ENCODE measurements at regions not wholly inside any gene's neighbourhood (a gene's known extent, or its start where the extent isn't known, plus 50 kb on each side); places are given as distances from the start of the nearest gene placed in this dataset.

GRCh38 chr3:20324664-20325478, 138.9 kb upstream of the SGO1 start:
- TF ChIP-seq, protein P1, sequence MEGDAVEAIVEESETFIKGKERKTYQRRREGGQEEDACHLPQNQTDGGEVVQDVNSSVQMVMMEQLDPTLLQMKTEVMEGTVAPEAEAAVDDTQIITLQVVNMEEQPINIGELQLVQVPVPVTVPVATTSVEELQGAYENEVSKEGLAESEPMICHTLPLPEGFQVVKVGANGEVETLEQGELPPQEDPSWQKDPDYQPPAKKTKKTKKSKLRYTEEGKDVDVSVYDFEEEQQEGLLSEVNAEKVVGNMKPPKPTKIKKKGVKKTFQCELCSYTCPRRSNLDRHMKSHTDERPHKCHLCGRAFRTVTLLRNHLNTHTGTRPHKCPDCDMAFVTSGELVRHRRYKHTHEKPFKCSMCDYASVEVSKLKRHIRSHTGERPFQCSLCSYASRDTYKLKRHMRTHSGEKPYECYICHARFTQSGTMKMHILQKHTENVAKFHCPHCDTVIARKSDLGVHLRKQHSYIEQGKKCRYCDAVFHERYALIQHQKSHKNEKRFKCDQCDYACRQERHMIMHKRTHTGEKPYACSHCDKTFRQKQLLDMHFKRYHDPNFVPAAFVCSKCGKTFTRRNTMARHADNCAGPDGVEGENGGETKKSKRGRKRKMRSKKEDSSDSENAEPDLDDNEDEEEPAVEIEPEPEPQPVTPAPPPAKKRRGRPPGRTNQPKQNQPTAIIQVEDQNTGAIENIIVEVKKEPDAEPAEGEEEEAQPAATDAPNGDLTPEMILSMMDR (conservative IDR thresholded peaks at IDR 0.05; ENCODE audit: low read length), result no peak
- DNase-seq (ENCODE audit: low read depth), result no peak
- H3K4me3 ChIP-seq (ENCODE audit: low read length), result no peak overlapping the region

DNA sequence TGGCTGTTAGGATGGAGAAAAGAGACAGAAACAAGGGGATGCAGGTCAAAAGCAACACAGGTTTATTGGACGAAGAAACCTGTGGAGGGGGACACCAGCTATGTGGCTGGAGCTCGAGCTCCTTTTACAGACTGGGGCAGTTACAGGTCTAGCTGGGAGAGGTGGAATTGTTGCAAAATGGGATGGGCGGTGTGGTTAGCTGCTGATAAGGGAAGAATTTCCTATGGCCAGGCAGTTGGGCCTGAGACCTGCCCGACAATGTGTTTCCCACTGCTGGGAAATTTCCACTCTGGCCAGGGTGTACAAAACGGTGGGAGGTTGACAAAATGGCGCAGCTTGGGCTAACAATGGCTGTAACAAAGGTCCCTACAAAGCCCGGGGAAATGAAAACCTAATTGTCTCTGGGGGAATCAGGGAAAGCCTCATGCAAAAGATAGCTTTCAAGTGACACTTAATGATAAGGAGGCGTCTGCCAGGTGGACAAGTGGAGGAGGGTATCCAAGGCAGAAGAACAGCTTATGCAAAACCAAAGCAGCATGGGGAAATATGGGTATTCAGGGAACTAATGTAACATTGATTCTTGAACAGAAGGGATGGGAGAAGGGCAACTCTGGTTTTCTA, 137.4 kb upstream of the SGO1 start:
- H3K4me3 ChIP-seq (ENCODE audit: low read length), result no peak overlapping the region
- TF ChIP-seq, protein P1 (conservative IDR thresholded peaks at IDR 0.05; ENCODE audit: low read length), result no peak
- no peak for DNase-seq (ENCODE audit: low read depth)

GRCh38 chr3:20322085-20322484, 136.1 kb upstream of the SGO1 start:
- TF ChIP-seq, protein P1 (conservative IDR thresholded peaks at IDR 0.05; ENCODE audit: low read length), result no peak
- no peak for DNase-seq (ENCODE audit: low read depth)
- H3K4me3 ChIP-seq (ENCODE audit: low read length), result no peak overlapping the region

- TF ChIP-seq, protein P1 (conservative IDR thresholded peaks at IDR 0.05; ENCODE audit: low read length), result no peak
- no peak for DNase-seq (ENCODE audit: low read depth)
- no peak overlapping the region for H3K4me3 ChIP-seq (ENCODE audit: low read length)
Observed at GRCh38 chr3:20321391-20322047, 135.5 kb upstream of the SGO1 start.

GRCh38 chr3:20320489-20320888, 134.5 kb upstream of the SGO1 start:
- H3K4me3 ChIP-seq (ENCODE audit: low read length), result no peak overlapping the region
- TF ChIP-seq, protein P1 (conservative IDR thresholded peaks at IDR 0.05; ENCODE audit: low read length), result no peak
- DNase-seq (ENCODE audit: low read depth), result no peak

DNA sequence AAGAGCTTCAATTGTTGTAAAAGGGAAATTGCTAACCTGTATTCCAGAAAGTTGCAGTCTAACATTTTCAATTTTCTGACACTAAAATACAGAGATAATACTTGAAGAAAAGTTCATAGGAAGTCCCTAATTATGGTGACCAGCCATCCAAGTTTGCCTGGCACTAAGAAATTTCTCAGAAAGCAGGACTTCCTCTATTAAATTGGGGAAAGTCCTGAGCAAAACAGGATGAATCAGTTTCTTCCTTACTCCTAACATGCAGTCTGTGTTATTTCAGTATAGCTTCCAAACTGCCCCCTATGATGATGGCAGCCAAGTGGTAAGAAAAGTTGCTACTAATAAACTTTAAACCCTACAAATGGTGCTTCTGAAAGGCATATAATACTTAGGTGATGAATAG, 133.5 kb upstream of the SGO1 start:
- H3K4me3 ChIP-seq (ENCODE audit: low read length), result no peak overlapping the region
- no peak for DNase-seq (ENCODE audit: low read depth)
- TF ChIP-seq, protein P1 (conservative IDR thresholded peaks at IDR 0.05; ENCODE audit: low read length), result no peak

Data from AG10803 (cell line).